A204.1 (cell line): ENCODE measurements at regions not wholly inside any gene's neighbourhood (a gene's known extent, or its start where the extent isn't known, plus 50 kb on each side); places are given as distances from the start of the nearest gene placed in this dataset.

Source experiments
- FAIRE-seq: peaks from 2 replicates; lab custom pipeline; 2012; peaks lifted over from hg19 to GRCh38; lab: Jason Lieb, UNC

DNA sequence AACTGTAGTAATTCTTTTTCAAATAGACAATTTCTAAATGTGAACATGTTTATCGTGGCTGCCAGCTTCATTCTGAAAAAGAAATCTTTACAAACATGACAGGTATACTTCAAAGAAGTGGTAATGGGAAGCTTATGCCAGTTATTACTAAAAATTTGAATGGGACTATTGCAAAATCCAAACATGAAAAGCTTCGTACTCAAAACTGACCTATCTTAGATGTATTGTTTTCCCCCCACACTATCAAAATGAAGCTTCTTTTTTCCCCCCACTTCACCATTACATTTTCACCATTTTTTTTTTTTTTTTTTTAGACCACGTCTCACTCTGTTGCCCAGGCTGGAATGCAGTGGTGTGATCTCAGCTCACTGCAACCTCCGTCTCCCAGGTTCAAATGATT lies 50.4 kb upstream of the SERTAD2 start:
- no peak for FAIRE-seq

DNA sequence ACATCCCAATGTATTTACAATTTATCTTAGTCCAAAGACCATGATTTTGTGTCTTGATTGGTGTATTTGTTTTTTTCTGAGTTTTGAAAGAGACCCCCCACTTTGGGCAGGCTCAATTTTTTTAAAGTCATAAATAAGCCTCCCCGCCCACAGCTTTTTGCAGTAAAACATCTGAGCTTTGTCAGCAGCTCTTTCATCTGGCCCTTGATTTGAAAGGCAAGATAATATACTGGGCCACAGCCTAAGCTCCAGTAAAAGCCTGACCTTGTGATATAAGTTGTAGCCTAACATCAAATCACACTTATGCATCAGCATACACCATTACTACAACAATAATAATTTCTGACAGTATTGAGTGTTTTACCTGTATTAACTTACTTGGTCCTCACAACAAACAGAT lies 51.3 kb upstream of the SERTAD2 start:
- FAIRE-seq = no peak

DNA sequence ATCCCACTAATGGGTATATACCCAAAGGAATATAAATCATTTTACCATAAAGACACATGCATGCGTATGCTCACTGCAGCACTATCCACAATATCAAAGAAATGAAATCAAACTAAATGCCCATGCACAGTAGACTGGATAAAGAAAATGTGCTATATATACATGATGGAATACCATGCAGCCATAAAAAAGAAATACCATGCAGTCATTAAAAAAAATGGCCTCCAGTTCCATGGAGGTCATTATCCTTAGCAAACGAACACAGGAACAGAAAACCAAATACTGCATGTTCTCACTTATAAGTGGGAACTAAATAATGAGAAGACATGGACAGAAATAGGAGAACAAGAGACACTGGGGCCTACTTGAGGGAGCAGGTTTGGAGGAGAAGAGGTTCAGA lies 53.6 kb upstream of the SERTAD2 start:
- FAIRE-seq = no peak

DNA sequence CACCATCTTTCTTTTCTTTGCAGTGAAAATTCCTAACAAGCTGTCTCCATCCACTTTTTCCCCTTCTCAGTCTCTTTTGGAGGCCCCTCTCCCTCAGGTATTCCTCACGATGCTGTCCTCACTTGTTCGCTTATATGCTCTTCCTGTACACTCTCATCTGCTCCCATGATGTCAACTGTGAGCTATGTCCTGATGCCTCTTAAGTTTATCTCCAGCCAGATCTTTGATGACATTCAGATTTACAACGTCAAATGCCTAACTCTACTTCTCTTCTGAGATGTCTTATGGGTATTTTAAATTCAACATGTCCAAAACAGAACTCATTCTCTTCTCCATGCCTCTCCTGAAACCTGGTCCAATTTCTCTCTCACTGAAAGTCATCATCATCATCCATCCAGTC lies 55.1 kb upstream of the SERTAD2 start:
- FAIRE-seq = no peak

DNA sequence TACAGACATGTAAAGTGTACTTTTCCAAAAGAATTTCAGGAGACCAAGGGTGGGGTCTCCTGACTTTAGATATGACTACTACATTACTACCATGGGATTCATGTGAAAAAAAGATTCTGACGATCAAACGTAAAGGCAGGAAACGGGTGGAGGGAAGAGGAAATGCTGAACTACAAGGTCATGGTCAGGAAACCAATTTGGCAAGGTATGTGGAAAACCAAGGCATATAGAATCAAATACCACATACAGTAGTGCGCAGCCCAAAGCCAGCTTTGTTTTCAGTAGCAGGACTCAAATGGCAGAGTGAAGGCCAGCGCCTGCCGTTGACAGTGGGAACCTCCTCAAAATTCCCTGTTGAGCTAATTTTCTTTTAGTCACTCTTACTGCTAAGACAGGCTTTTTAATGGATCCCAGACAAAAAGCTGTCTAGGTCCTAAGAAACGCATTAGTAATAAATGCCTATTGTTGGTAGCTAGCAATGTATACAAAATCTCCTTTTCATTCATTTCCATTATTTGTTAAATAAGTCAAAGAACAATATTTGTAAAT lies 57.6 kb upstream of the SERTAD2 start:
- FAIRE-seq = no peak

DNA sequence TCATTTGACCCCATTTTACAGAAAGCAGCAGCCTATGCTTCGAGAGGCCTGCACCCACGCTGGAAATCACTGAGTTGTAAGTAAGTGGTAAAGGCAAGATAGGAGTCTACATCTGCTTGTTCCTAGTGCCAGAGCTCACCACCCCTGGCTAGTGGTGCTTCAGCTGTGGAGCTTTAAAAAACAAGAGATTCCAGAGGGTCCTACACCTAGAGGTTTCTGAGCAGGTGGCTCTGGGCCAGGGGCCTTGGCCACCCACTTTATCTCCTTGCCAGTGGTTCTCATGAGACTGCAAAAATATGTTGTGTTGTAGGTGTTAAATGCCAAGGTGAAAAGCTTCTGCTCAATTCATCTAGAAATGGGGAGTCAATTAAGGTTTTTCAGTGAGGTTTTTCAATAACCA lies 60.0 kb upstream of the SERTAD2 start:
- FAIRE-seq = no peak

DNA sequence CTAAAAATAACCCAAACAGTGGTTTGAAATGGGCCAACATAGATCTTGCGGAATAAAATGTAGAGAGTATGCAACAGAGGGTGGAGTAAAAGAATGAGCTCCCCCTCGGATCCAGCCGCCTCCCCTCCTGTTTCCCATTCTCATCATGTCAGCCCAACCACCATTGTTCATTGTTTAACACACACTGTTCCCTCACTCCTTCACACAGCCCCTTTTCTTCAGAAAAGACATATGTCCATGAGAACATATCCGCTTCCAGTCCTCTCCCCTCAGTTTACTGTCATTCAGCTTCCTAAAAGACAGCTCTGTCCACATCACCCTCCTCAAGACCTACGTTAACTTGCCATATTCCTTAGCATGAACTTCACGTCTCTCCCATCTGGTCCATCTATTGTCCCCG lies 62.9 kb upstream of the SERTAD2 start:
- FAIRE-seq = no peak

DNA sequence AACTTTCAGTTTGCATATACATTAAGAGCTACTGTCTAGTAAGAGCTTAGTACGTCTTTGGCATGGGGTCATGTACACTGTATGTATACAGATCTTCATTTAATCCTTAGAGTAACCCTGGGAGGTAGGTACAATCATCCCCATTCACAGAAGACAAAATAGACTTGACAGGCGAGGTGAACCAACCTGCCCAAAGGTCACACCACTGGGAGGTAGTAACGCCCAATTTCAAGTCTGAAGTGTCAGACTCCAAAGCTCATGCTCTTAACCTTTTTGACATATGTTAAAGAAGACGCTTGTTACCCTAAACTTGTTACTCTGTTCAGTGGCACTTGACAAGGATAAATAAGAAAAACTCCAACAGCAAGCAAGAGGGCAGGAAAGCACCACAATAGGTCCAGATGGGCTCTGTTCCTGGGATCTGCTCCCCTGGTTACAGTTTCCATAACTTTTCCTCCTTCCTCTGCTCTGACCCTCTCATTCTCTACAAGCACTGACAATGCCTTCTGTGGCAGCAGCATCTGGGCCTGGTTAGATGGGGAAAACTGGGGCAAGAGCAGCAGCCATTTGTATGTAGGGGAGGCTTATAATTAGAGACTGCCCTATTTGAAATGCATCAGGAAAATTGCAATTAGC lies 64.7 kb upstream of the SERTAD2 start:
- no peak for FAIRE-seq

DNA sequence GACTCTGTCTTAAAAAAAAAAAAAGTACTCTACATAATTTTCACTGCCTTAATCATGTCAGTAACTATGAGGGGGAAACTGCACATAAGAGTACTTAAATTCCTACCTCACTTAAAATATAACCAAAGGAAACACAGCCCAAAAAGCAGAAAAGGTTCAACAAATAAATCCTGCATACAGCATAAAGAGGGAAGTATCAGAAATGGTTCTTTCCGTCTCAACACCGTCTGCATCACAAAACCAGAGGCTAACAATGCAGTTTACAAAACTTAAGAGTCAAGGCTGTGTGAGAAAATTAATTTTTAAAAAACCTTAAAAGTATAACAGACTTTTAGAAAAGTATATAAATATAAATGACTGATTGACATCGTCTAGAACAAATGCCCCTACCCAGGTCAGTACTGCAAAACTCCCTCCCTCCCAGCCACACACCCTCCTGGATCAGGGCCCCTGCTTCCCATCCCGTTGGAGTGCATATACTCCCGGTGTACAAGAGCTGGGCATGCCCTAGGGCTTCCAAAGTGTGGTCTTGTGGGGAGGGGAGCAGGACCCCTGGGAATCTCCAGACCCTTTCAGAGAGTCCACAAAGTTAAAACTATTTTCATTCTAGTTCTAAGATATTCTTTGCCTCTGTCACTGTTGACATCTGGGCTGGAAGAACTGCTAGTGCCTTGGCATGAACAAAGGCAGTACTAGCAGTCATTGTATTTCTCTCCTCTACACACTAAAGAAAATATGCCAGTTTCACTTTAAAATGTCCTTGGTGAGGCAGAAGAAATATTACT lies 67.0 kb upstream of the SERTAD2 start:
- FAIRE-seq = no peak

DNA sequence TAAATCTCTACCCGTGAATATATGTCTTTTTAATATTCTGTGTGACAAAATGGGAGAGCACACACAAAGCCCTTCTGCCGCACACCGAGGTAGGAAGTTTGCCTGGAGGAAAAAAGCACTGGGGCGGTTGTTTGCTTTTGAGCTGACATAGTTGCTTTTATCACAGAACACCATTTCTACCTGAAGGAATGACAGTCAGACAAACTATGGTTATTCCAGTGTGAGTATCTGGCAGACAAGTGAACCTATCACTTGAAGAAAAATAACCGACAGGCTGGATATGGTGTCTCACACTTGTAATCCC lies 67.6 kb upstream of the SERTAD2 start:
- no peak for FAIRE-seq

DNA sequence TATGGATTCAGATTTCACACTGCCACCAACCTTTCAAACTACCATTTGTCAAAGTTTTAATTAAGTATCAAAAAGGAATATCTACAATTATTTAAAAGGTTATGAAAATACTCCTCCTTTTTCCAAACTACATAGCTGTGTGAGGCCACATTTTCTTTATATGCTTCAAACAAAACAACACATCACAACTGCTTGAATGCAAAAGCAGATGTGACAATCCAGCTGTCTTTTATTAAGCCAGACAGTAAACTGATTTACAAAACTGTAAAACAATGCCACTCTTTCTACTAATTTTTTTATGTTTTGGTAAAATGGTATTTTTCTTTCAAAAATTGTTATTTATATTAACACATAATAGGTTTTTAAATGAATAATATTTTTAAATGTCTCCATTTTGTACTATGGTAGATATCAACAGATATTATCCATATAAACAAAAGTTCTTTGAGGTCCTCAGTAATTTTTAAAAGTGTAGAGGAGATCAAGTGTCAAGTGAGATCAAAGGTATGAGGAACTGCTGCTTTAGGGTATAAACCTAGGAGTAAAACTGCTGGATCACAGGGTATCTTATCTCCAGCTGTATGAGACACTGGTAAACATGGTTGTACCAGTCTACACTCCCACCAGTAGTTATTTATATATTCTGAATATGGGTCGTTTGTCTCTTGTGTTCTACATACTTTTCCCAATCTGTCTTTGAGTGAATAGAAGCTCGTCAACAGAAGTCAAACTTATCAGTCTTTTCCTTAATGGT lies 68.8 kb upstream of the SERTAD2 start:
- no peak for FAIRE-seq

DNA sequence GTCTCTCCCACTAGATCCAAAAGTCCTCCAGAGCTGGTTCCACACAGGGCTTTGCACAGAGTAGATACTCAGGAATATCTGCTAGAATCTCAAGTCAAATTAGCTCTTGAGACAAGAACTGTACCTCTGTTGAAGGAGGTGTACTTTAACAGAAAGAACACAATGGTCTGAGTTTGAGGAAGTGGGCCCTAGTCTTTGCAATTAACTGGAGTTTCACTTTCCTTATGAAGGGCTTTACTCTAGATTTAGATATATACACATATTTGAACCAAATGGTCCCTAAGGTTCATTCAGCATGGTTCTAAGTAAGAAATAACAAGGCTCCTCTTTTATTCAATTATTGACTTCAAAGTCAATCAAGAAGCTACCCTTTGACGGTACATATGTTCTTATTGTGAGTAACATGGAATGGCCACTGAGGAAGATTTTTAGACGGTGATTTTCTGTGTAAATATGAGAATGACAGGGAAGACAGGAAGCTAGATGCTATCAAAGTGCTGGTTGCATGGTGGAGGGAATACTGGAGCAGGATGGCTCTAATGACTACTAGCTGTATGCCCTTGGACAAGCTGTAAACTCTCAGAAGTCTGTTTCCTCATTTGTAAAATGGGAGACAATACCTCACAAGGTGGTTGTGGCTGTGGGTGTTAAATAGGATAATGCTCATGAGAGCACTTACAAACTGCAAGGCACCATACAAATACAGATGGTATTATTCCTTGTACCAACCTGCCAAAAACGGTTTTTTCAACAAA lies 73.5 kb upstream of the SERTAD2 start:
- FAIRE-seq = no peak

DNA sequence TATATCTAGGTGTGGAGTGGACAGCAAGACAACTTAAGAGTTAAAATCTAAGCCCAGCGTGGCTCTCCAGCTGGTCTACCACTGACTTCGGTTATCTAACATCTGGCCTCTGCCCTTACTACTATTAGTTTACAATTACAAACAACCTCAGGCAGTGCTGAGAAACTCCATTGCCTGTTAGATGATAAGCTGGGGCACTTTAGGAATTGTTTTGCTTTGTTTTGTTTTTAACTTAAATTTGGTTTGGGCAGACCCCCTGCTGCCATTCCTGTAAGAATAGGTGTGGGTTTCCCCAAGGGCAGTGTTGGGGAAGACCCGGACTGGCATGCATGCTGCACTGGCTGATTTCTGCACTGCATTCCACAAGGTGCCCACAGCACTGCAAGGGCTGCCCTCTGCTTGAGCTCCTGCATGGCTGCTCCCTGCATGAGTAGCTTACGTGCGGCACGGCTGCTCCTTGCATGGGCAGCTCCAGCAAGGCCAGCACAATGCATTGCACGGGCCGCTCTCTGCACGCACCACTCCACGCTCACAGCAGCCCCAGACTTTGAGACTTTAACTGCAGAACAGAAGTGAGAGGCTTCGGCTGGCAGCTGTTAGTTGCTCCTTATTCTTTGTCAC lies 74.2 kb upstream of the SERTAD2 start:
- no peak for FAIRE-seq

DNA sequence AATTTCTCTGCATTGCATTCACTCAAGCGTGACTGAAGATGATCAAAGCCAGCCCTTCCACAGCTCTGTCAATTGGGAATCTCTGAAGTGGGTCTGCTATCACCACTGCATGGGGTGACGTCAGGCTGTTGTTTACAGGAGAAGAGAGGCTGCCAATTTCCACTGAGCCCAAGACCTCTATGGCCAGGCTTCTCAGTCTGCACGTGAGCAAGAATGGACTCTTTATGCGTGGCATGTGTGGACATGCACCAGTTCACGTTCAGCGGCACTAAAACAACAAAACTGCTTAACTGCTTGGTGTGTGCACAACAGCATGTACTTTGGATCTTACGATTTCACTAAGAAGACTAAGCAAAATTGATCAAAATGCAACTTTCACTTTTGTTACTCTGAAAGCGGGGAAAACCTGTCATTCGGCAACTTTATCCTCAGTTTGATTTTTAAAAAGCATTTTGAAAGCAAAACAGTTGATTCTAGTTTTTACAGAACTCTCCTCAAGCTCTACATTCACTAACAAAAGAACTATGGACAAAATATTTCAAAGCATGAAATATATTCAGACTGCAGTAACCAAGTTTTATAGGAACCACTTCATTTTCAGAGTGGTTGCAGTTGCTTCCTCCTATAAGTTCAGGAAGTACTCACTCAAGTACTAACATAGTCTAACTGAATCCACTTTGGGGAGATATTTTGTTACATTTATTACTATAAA lies 77.0 kb upstream of the SERTAD2 start:
- no peak for FAIRE-seq

DNA sequence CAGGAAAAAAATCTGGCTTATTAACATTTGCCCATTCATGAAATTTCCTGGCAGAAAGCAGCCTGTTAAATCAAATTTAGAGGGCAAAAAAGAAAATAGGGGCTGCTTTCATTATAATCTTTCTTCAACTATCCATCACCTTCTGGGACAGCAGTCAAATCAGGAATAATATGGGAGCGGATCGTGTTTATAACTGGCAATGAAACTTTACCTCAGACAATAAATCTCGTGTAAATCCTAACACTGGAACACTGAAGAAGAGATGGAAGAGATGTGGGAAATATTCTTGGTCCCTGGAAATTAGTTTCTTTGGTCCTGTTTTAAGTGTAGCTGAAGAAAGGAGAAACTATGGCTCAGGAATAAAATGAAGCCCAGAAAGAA lies 77.5 kb upstream of the SERTAD2 start:
- no peak for FAIRE-seq

DNA sequence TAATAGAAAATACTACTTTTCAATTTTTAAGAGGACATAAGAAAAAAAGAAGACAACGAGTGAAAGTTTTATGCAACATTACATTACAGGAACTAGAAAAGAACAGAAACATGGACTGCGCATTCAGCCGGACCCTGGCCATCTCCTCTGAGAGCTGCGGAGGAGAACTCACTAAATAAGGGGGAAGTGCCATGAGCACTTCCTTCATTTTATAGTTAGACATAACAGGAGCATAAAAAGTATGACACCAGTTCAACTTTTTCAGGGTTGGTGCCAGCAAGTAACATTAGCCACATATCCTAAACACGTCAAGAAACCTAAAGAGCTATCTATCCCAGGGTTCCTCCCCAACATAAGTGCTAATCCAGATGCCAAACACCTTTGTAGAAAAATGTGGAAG lies 78.0 kb upstream of the SERTAD2 start:
- no peak for FAIRE-seq

DNA sequence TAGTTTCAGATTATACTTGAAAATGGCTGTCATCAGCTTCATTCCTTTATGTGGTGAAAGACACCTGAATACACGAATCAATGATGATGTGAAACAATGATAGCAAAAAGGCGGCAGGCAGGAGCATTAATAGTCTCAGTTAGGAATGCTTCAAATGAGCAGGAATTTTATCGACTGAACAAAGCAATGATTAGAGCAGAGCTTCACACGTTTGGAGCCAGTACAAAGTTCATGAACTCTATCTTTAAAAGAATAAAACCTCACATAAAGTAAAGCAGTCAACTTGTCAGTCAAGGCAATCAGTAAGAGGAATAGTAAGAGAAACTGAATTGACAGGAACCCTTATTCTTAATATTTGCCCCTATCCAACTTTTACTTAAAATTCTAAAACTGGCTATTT lies 78.4 kb upstream of the SERTAD2 start:
- no peak for FAIRE-seq

DNA sequence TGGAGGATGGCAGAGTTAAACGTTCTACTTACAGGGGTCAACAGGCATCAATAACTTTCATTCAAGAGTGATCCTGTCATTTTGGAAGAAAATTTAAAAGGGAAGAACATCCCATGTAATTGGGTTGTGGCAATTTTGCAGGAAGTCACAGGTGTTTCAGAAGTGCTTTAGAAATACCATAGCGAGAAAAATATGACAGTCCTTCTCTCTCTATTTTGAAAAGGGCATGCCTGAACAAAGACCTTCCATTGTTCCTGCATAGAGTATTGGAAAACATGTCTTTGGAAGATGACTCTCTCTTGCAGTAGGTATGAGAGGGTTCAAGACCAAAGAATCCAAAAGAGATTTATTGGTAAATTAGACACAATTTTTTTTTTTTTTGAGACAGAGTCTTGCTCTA lies 81.8 kb upstream of the SERTAD2 start:
- FAIRE-seq = no peak

DNA sequence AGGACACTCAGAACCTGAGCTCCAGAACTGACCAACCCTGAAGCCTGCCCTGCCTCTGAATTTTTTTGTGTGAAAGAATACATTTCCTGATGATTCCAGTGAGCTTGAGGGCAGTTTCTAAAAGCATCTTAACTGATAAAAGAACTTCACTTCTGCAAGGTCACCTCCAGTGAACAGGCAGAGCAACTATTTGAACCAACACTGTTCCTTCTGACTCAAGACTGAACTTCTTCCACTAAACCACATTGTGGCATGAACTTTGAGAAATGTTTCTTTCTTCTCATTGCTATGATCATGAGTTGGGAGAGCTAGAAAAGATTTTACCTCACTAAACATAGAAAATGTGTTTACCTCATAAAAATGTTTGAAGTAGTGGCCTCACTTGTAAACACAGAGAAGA lies 83.8 kb upstream of the SERTAD2 start:
- no peak for FAIRE-seq

DNA sequence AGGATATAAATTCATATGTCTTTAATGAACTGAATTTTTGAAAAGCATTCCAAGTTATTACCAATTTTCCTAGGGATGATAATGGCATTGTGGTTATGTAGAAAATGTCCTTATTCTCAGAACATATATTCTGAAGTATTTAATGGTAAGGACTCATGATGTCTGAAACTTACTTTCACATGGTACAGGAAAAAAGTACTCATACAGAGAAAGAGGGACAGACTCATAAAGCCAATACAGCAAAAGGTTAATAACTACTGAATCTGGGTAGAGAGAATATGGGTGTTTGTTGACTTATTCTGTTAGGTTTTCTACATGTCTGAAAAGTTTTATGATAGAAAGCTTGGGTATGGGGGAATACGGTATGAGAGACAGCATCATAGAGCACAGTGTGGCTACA lies 84.3 kb upstream of the SERTAD2 start:
- no peak for FAIRE-seq

DNA sequence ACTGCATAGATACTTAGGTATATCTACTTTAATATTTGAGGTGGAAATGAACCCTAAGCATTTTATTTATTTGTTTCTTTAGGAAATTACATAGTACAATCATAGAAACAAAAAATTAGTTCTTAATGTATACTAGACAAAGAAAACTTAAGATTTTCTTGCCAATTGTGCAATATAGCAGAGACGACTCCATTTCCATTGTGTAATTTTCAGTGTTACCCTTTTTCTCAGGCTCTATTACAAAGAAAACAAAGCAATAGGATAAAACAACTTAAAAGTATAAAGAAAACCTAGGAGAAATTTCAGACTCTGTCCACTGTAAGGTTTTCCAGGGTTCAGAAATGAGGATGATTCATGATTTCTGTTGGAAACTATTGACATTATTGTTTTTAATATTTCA lies 89.0 kb upstream of the SERTAD2 start:
- peak; percentile 35 for FAIRE-seq
